Adrenal gland (tissue), 5 donors: ENCODE measurements at regions not wholly inside any gene's neighbourhood (a gene's known extent, or its start where the extent isn't known, plus 50 kb on each side); places are given as distances from the start of the nearest gene placed in this dataset.

Experiments
- CTCF ChIP-seq, 6 experiments: fragments of 450-650 bp in 4 of 6; fragments of 200-600 bp in 2 of 6; sonication (generic) in 1 of 6; IDR thresholded peaks; 1 replicate in 5 of 6; 2 replicates in 1 of 6; pipeline versions ENCODE4 v1.5.1 to v1.8.0; 2016 to 2021; ENCODE audit warnings: antibody characterized with exemption in 6 of 6, mild to moderate bottlenecking in 2 of 6, moderate library complexity in 1 of 6
- POLR2A ChIP-seq, 2 donors: fragments of 450-650 bp; IDR thresholded peaks; one replicate each; pipeline ENCODE4 v1.6.1; 2017; ENCODE audit warnings: antibody characterized with exemption in 2 of 2, mild to moderate bottlenecking in 2 of 2, moderate library complexity in 1 of 2
- donor health status: DM: no; HTN: no; CAD: no.

GRCh38 chr11:91163619-91164451 is 941.0 kb upstream of the CHORDC1 start:
- no peak for TF ChIP-seq CTCF (IDR thresholded peaks at IDR 0.05)
- TF ChIP-seq POLR2A (IDR thresholded peaks at IDR 0.05), result no peak
